ENCODE measurements at regions not wholly inside any gene's neighbourhood (a gene's known extent, or its start where the extent isn't known, plus 50 kb on each side); places are given as distances from the start of the nearest gene placed in this dataset.

GRCh38 chr2:57575700-57576268 lies 470.8 kb upstream of the VRK2 start:
- Histone ChIP-seq H3K36me3 (no peaks in the 10 kb centered on the region), H3K27me3 (no peaks in the 10 kb centered on the region), H3K4me1 (no peaks in the 10 kb centered on the region), H3K4me3 (no peak overlapping the region), H3K27ac (no peak overlapping the region), H3K9me3 (no peaks in the 10 kb centered on the region)
- TF ChIP-seq POLR2A (IDR thresholded peaks at IDR 0.05) = no peak
- no peak for TF ChIP-seq CTCF (IDR thresholded peaks at IDR 0.05)
- DNase-seq (no peak), ATAC-seq (no peak)
- intact Hi-C loops (cut with DNase I) = no loop called here
- 63% methylated on average over 5 of the region's 5 CpGs for WGBS (ENCODE audit: insufficient coverage, low coverage, low lambda C conversion rate, missing lambda C conversion rate)

DNA sequence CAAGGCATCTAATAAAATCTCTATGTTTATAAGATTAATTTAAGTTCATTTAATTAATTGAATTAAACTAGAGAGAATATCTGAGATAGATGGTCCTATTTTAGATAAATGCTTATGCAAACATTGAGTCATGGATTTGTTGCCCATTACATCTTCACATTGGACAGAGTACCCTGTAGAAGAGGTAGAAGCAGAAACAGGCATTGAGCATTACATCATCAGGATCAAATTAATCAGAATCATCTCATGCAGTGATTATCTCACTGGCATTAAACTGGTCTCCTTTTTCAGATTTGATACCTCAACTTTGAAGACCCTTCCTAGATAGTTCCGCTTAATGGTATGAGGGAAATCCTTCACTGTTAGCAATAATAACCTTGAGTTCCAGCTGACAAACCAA lies 469.6 kb upstream of the VRK2 start:
- no peak for TF ChIP-seq POLR2A (IDR thresholded peaks at IDR 0.05)
- TF ChIP-seq CTCF (IDR thresholded peaks at IDR 0.05) = no peak
- Histone ChIP-seq H3K27ac (no peak overlapping the region), H3K36me3 (no peaks in the 10 kb centered on the region), H3K4me1 (no peaks in the 10 kb centered on the region), H3K9me3 (no peaks in the 10 kb centered on the region), H3K4me3 (no peak overlapping the region), H3K27me3 (no peaks in the 10 kb centered on the region)
- WGBS (ENCODE audit: insufficient coverage, low coverage, low lambda C conversion rate, missing lambda C conversion rate) = 78% methylated on average over 1 of the region's 1 CpG
- no peak for ATAC-seq
- DNase-seq = no peak
- intact Hi-C loops (cut with DNase I) = no loop called here

- DNase-seq = no peak
- Histone ChIP-seq H3K27me3 (no peaks in the 10 kb centered on the region), H3K9me3 (no peaks in the 10 kb centered on the region), H3K4me1 (no peaks in the 10 kb centered on the region), H3K27ac (no peak overlapping the region), H3K4me3 (no peak overlapping the region), H3K36me3 (no peaks in the 10 kb centered on the region)
- 56% methylated on average over 1 of the region's 1 CpG for WGBS (ENCODE audit: insufficient coverage, low coverage, low lambda C conversion rate, missing lambda C conversion rate)
- ATAC-seq = no peak
- TF ChIP-seq CTCF (IDR thresholded peaks at IDR 0.05) (no peak), POLR2A (IDR thresholded peaks at IDR 0.05) (no peak)
- intact Hi-C loops (cut with DNase I) = no loop called here
These were observed 448.7 kb upstream of the VRK2 start for GRCh38 chr2:57597940-57598339.

- Histone ChIP-seq H3K36me3 (no peaks in the 10 kb centered on the region), H3K27me3 (no peaks in the 10 kb centered on the region), H3K4me1 (no peaks in the 10 kb centered on the region), H3K9me3 (no peaks in the 10 kb centered on the region), H3K4me3 (no peak overlapping the region), H3K27ac (no peak overlapping the region)
- intact Hi-C loops (cut with DNase I) = no loop called here
- 30% methylated on average over 4 of the region's 4 CpGs for WGBS (ENCODE audit: insufficient coverage, low coverage, low lambda C conversion rate, missing lambda C conversion rate)
- no peak for ATAC-seq
- TF ChIP-seq CTCF (IDR thresholded peaks at IDR 0.05) = no peak
- no peak for TF ChIP-seq POLR2A (IDR thresholded peaks at IDR 0.05)
- DNase-seq = no peak
These were observed 448.1 kb upstream of the VRK2 start for GRCh38 chr2:57598551-57598950.

- ATAC-seq (no peak), DNase-seq (no peak)
- Histone ChIP-seq H3K4me3 (no peak overlapping the region), H3K27me3 (no peaks in the 10 kb centered on the region), H3K4me1 (no peaks in the 10 kb centered on the region), H3K9me3 (no peaks in the 10 kb centered on the region), H3K27ac (no peak overlapping the region), H3K36me3 (no peaks in the 10 kb centered on the region)
- intact Hi-C loops (cut with DNase I) = no loop called here
- TF ChIP-seq CTCF (IDR thresholded peaks at IDR 0.05) = no peak
- no peak for TF ChIP-seq POLR2A (IDR thresholded peaks at IDR 0.05)
- WGBS (ENCODE audit: insufficient coverage, low coverage, low lambda C conversion rate, missing lambda C conversion rate) = 46% methylated on average over 2 of the region's 2 CpGs
These were observed 443.9 kb upstream of the VRK2 start for GRCh38 chr2:57602733-57603132.
